Testis (tissue), 2 donors: ENCODE measurements at regions not wholly inside any gene's neighbourhood (a gene's known extent, or its start where the extent isn't known, plus 50 kb on each side); places are given as distances from the start of the nearest gene placed in this dataset.

Source experiments
- DNase-seq: peaks from one replicate; pipeline ENCODE4 v3.0.0-alpha.2; 2019
- H3K27ac ChIP-seq, 2 donors: fragments of 200-600 bp; sonication (generic); one replicate each; pipeline ENCODE4 v1.5.1; 2019
- H3K27me3 ChIP-seq: fragments of 200-600 bp; sonication (generic); one replicate; pipeline ENCODE4 v1.5.1; 2019
- H3K36me3 ChIP-seq: fragments of 200-600 bp; sonication (generic); one replicate; pipeline ENCODE4 v1.5.1; 2017; ENCODE audit warnings: low read depth; ENCODE audit errors: missing control alignments
- H3K4me1 ChIP-seq: fragments of 200-600 bp; sonication (generic); one replicate; pipeline ENCODE4 v1.5.1; 2019
- H3K4me3 ChIP-seq, 2 donors: fragments of 200-600 bp; sonication (generic); one replicate each; pipeline ENCODE4 v1.5.1; 2017 to 2019
- H3K9me3 ChIP-seq: fragments of 200-600 bp; sonication (generic); one replicate; pipeline ENCODE4 v1.5.1; 2017
- CTCF ChIP-seq, 3 experiments: fragments of 450-650 bp in 2 of 3; fragments of 200-600 bp in 1 of 3; sonication (generic) in 1 of 3; IDR thresholded peaks; one replicate each; pipeline ENCODE4 v1.5.1; 2016 to 2019; ENCODE audit warnings: antibody characterized with exemption in 3 of 3, mild to moderate bottlenecking in 2 of 3, moderate library complexity in 1 of 3
- POLR2A ChIP-seq: fragments of 450-650 bp; IDR thresholded peaks from one replicate; pipeline ENCODE4 v1.6.1; 2017; ENCODE audit warnings: antibody characterized with exemption, mild to moderate bottlenecking, moderate library complexity
- WGBS, 2 donors: methylation state at CpG; one replicate each; pipeline ENCODE4 v1.1.5; 2018; 5-methylcytosine and 5-hydroxymethylcytosine counted together
- intact Hi-C: fragments of 100-400 bp; cut with DNase I; formaldehyde crosslinking; loops from one replicate; pipeline ENCODE4 v1.15.1; 2023; ENCODE audit warnings: low total_unique reads

DNA sequence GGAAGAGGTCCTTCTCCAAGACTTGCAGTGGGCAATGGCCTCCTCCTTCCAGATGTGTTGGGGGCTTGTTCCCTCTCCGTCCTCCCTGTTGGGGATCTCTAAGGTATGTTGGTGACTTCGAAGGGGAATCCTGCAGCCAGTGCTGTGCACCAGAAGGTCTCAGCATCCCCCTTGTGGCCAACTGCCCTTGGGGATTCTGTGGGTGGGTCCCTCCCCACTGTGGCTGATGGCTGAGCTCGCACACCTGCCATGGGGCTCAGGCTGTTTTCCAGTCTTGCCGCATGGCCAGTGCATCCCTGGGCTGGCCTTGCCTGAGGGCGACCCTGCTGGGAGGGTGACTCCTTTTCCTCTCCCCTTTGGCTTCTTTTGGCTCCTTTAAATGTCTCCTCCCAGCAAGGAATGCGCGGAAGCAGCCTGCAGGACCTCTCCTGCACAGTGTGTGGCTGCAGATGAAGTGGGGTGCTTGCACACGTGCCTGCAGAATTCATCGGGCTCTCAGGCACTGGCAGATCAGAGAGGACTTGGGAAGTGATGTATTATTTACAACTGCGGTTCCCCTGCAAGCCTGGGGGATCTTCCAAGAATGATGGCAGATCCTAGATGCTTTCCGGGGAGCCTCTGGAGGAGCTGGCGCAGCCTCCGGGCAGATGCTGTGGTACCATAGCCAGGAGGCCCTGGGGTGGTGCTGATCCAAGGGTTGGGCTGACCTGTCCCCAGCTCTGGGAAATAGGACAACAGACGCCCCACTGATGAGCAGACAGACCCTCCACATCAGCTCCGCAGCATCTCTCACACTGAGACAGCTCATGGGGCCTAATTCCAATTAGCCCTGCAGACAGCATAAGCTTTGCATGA lies 410.0 kb downstream of the TCERG1L start:
- TF ChIP-seq CTCF (IDR thresholded peaks at IDR 0.05) = no peak
- TF ChIP-seq POLR2A = no peak
- H3K4me1 ChIP-seq = no peaks in the 10 kb centered on the region
- 76 to 81% methylated on average over 11 to 13 of the region's 15 CpGs for WGBS, 2 donors
- no peak overlapping the region for H3K27ac ChIP-seq
- no peaks in the 10 kb centered on the region for H3K9me3 ChIP-seq
- no peak for DNase-seq
- intact Hi-C loops = no loop called here
- no peaks in the 10 kb centered on the region for H3K27me3 ChIP-seq
- H3K36me3 ChIP-seq = no peaks in the 10 kb centered on the region
- H3K4me3 ChIP-seq = no peak overlapping the region

DNA sequence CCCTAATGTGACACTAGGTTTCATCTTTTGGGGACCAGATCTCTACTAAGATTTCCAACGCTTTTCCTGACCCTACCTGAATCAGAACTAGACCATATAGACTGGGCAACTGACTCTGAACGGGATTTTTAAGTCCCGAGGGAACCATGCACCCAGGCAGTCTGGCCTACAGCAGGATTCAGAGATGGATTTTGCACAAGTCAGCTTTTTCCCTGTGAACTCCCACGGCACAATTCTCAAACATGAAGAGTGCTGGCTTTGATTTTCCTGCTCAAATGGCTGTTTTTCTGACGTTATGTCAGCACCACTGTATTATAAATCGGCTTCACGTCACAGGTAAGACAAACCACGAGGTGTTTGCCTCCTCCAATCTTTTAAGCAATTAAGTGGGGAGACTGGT lies 409.1 kb downstream of the TCERG1L start:
- H3K9me3 ChIP-seq = no peaks in the 10 kb centered on the region
- DNase-seq = no peak
- no peaks in the 10 kb centered on the region for H3K4me1 ChIP-seq
- H3K36me3 ChIP-seq = no peaks in the 10 kb centered on the region
- whole genome bisulfite sequencing, 2 donors = 85 to 86% methylated on average over 8 of the region's 8 CpGs
- H3K27me3 ChIP-seq = no peaks in the 10 kb centered on the region
- H3K27ac ChIP-seq = no peak overlapping the region
- H3K4me3 ChIP-seq = no peak overlapping the region
- no peak for TF ChIP-seq POLR2A
- TF ChIP-seq CTCF (IDR thresholded peaks at IDR 0.05) = no peak
- intact Hi-C loops = no loop called here

- WGBS, 2 donors = 76 to 81% methylated on average over 2 of the region's 2 CpGs
- no peak overlapping the region for H3K4me3 ChIP-seq
- intact Hi-C loops = no loop called here
- no peak overlapping the region for H3K27ac ChIP-seq
- TF ChIP-seq POLR2A = no peak
- no peak for TF ChIP-seq CTCF (IDR thresholded peaks at IDR 0.05)
- no peaks in the 10 kb centered on the region for H3K27me3 ChIP-seq
- H3K4me1 ChIP-seq = no peaks in the 10 kb centered on the region
- DNase-seq = no peak
- no peaks in the 10 kb centered on the region for H3K36me3 ChIP-seq
- H3K9me3 ChIP-seq = no peaks in the 10 kb centered on the region
These were observed 408.6 kb downstream of the TCERG1L start for GRCh38 chr10:130902929-130903328.

DNA sequence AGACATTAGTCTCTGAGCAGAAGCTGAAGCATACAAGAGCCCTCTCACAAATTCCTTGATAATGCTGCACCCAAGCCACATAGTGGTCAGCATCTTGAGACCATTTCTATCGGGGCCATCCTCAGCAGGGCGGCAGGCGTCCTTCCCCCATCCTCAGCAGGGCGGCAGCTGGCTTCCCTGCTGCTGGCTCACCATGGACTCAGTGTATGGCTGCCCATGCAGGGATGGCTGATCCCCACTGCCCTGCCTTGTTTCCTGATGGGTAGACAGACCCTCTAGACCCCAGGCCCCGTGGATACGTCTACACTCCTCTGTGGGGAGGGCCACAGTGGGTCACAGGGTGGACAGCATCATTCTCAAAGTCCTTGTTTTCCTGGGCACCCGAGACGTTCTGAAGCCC lies 406.8 kb downstream of the TCERG1L start:
- Histone ChIP-seq H3K4me1 (no peaks in the 10 kb centered on the region), H3K27ac (no peak overlapping the region), H3K9me3 (no peaks in the 10 kb centered on the region), H3K4me3 (no peak overlapping the region), H3K27me3 (no peaks in the 10 kb centered on the region), H3K36me3 (no peaks in the 10 kb centered on the region)
- no peak for TF ChIP-seq CTCF (IDR thresholded peaks at IDR 0.05)
- no peak for TF ChIP-seq POLR2A
- DNase-seq = no peak
- 83 to 92% methylated on average over 3 to 8 of the region's 8 CpGs for WGBS, 2 donors
- intact Hi-C loops = no loop called here

- no peaks in the 10 kb centered on the region for H3K4me1 ChIP-seq
- intact Hi-C loops = no loop called here
- DNase-seq = no peak
- TF ChIP-seq CTCF (IDR thresholded peaks at IDR 0.05) (no peak), POLR2A (no peak)
- H3K4me3 ChIP-seq = no peak overlapping the region
- no peaks in the 10 kb centered on the region for H3K27me3 ChIP-seq
- H3K9me3 ChIP-seq = no peaks in the 10 kb centered on the region
- no peak overlapping the region for H3K27ac ChIP-seq
- 89 to 92% methylated on average over 8 of the region's 8 CpGs for WGBS, 2 donors
- H3K36me3 ChIP-seq = no peaks in the 10 kb centered on the region
These were observed 406.1 kb downstream of the TCERG1L start for GRCh38 chr10:130905386-130905785.
